ENCODE measurements at regions not wholly inside any gene's neighbourhood (a gene's known extent, or its start where the extent isn't known, plus 50 kb on each side); places are given as distances from the start of the nearest gene placed in this dataset.

GRCh38 chr18:37980556-37980955 lies 415.0 kb upstream of the CELF4 start:
- no peak overlapping the region for H2AFZ ChIP-seq (ENCODE audit: low read depth, low read length)
- DNase-seq (ENCODE audit: low read depth) = no peak
- H3K27ac ChIP-seq (ENCODE audit: low read depth, low read length) = no peak overlapping the region
- H3K4me3 ChIP-seq (ENCODE audit: insufficient read depth, low read depth, low read length) = no peak overlapping the region
- H4K20me1 ChIP-seq (ENCODE audit: insufficient read depth, low read length) = no peaks in the 10 kb centered on the region
- Mint-ChIP-seq H3K27ac (ENCODE audit: unreplicated experiment) (peak overlapping the region; percentile 4), H3K9me3 (ENCODE audit: unreplicated experiment) (no peaks in the 10 kb centered on the region), H3K4me1 (ENCODE audit: low read depth, unreplicated experiment) (peaks cover 4% of the 10 kb centered on the region), H3K36me3 (ENCODE audit: low read depth, unreplicated experiment) (no peaks in the 10 kb centered on the region), H3K27me3 (ENCODE audit: low read depth, unreplicated experiment) (peaks cover 4% of the 10 kb centered on the region), H3K4me3 (ENCODE audit: unreplicated experiment) (no peak overlapping the region)
- no peaks in the 10 kb centered on the region for H3K9me3 ChIP-seq (ENCODE audit: insufficient read depth, low read depth, low read length)
- H3K27me3 ChIP-seq (ENCODE audit: insufficient read depth, low read length) = no peaks in the 10 kb centered on the region
- H3K4me2 ChIP-seq (ENCODE audit: low read length) = no peak overlapping the region
- no peaks in the 10 kb centered on the region for H3K79me2 ChIP-seq (ENCODE audit: insufficient read depth, low read length)
- no peak for FAIRE-seq
- H3K36me3 ChIP-seq (ENCODE audit: insufficient read depth, low read length) = no peaks in the 10 kb centered on the region
- TF ChIP-seq EZH2 (IDR thresholded peaks at IDR 0.05; ENCODE audit: insufficient read depth, low read length) (no peak), CTCF (IDR thresholded peaks at IDR 0.05; ENCODE audit: insufficient read depth, low read depth, low read length) (no peak)
- H3K4me1 ChIP-seq (ENCODE audit: insufficient read depth, low read length) = no peaks in the 10 kb centered on the region
- H3K9ac ChIP-seq (ENCODE audit: low read length) = no peak overlapping the region

GRCh38 chr18:37975446-37975845 lies 409.8 kb upstream of the CELF4 start:
- DNase-seq (ENCODE audit: low read depth) (no peak), FAIRE-seq (no peak)
- Mint-ChIP-seq H3K4me3 (ENCODE audit: unreplicated experiment) (no peak overlapping the region), H3K27ac (ENCODE audit: unreplicated experiment) (no peak overlapping the region), H3K27me3 (ENCODE audit: low read depth, unreplicated experiment) (no peaks in the 10 kb centered on the region), H3K9me3 (ENCODE audit: unreplicated experiment) (no peaks in the 10 kb centered on the region), H3K36me3 (ENCODE audit: low read depth, unreplicated experiment) (no peaks in the 10 kb centered on the region), H3K4me1 (ENCODE audit: low read depth, unreplicated experiment) (peaks cover 2% of the 10 kb centered on the region)
- H3K79me2 ChIP-seq (ENCODE audit: insufficient read depth, low read length) = no peaks in the 10 kb centered on the region
- H4K20me1 ChIP-seq (ENCODE audit: insufficient read depth, low read length) = no peaks in the 10 kb centered on the region
- TF ChIP-seq EZH2 (IDR thresholded peaks at IDR 0.05; ENCODE audit: insufficient read depth, low read length) (no peak), CTCF (IDR thresholded peaks at IDR 0.05; ENCODE audit: insufficient read depth, low read depth, low read length) (no peak)
- no peak overlapping the region for H3K27ac ChIP-seq (ENCODE audit: low read depth, low read length)
- H3K9me3 ChIP-seq (ENCODE audit: insufficient read depth, low read depth, low read length) = no peaks in the 10 kb centered on the region
- H3K27me3 ChIP-seq (ENCODE audit: insufficient read depth, low read length) = no peaks in the 10 kb centered on the region
- no peak overlapping the region for H2AFZ ChIP-seq (ENCODE audit: low read depth, low read length)
- H3K4me3 ChIP-seq (ENCODE audit: insufficient read depth, low read depth, low read length) = no peak overlapping the region
- H3K9ac ChIP-seq (ENCODE audit: low read length) = no peak overlapping the region
- H3K4me2 ChIP-seq (ENCODE audit: low read length) = no peak overlapping the region
- no peaks in the 10 kb centered on the region for H3K36me3 ChIP-seq (ENCODE audit: insufficient read depth, low read length)
- H3K4me1 ChIP-seq (ENCODE audit: insufficient read depth, low read length) = no peaks in the 10 kb centered on the region

DNA sequence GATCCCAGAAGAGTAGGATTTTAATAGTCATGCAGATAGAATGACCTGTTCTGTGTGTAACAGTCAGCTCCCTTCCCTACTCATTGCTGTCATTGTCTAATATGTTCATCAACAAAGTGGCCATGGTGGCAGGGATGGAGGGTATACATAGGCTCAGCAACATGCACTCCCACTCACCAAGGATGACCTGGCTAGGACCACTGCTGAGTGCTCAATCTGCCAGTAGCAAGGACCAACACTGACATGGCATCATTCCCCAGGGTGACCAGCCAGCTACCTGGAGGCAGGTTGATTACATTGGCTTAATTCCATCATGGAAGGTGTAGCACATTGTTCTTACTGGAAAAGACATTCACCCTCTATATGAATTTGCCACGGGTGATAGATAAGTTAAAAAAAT lies 401.7 kb upstream of the CELF4 start:
- no peak overlapping the region for H3K4me2 ChIP-seq (ENCODE audit: low read length)
- H3K27ac ChIP-seq (ENCODE audit: low read depth, low read length) = no peak overlapping the region
- peaks cover 2% of the 10 kb centered on the region for H3K9me3 Mint-ChIP-seq (ENCODE audit: unreplicated experiment)
- no peaks in the 10 kb centered on the region for H3K9me3 ChIP-seq (ENCODE audit: insufficient read depth, low read depth, low read length)
- FAIRE-seq (no peak), DNase-seq (ENCODE audit: low read depth) (no peak)
- no peaks in the 10 kb centered on the region for H3K4me1 ChIP-seq (ENCODE audit: insufficient read depth, low read length)
- H3K27ac Mint-ChIP-seq (ENCODE audit: unreplicated experiment) = no peak overlapping the region
- no peak overlapping the region for H2AFZ ChIP-seq (ENCODE audit: low read depth, low read length)
- H3K4me3 ChIP-seq (ENCODE audit: insufficient read depth, low read depth, low read length) = no peak overlapping the region
- no peak overlapping the region for H3K9ac ChIP-seq (ENCODE audit: low read length)
- H4K20me1 ChIP-seq (ENCODE audit: insufficient read depth, low read length) = no peaks in the 10 kb centered on the region
- H3K36me3 Mint-ChIP-seq (ENCODE audit: low read depth, unreplicated experiment) = no peaks in the 10 kb centered on the region
- H3K4me1 Mint-ChIP-seq (ENCODE audit: low read depth, unreplicated experiment) = no peaks in the 10 kb centered on the region
- no peaks in the 10 kb centered on the region for H3K79me2 ChIP-seq (ENCODE audit: insufficient read depth, low read length)
- TF ChIP-seq CTCF (IDR thresholded peaks at IDR 0.05; ENCODE audit: insufficient read depth, low read depth, low read length) (no peak), EZH2 (IDR thresholded peaks at IDR 0.05; ENCODE audit: insufficient read depth, low read length) (no peak)
- no peak overlapping the region for H3K4me3 Mint-ChIP-seq (ENCODE audit: unreplicated experiment)
- no peaks in the 10 kb centered on the region for H3K27me3 Mint-ChIP-seq (ENCODE audit: low read depth, unreplicated experiment)
- H3K27me3 ChIP-seq (ENCODE audit: insufficient read depth, low read length) = no peaks in the 10 kb centered on the region
- H3K36me3 ChIP-seq (ENCODE audit: insufficient read depth, low read length) = no peaks in the 10 kb centered on the region
